Breast epithelium (tissue), 3 donors: ENCODE measurements at regions not wholly inside any gene's neighbourhood (a gene's known extent, or its start where the extent isn't known, plus 50 kb on each side); places are given as distances from the start of the nearest gene placed in this dataset.

ENCODE experiments used
- CTCF ChIP-seq, 3 donors: fragments of 450-650 bp; IDR thresholded peaks; one replicate each; pipeline ENCODE4 v1.5.1; 2016 to 2017; ENCODE audit warnings: antibody characterized with exemption in 3 of 3, mild to moderate bottlenecking in 3 of 3, moderate library complexity in 3 of 3
- POLR2A ChIP-seq: fragments of 450-650 bp; IDR thresholded peaks from one replicate; pipeline ENCODE4 v1.6.1; 2016; ENCODE audit warnings: antibody characterized with exemption, mild to moderate bottlenecking, moderate library complexity

GRCh38 chr9:87013490-87013889, 66.2 kb upstream of the GAS1 start:
- TF ChIP-seq CTCF (IDR thresholded peaks at IDR 0.05), result no peak
- TF ChIP-seq POLR2A, result no peak
